ENCODE measurements at regions not wholly inside any gene's neighbourhood (a gene's known extent, or its start where the extent isn't known, plus 50 kb on each side); places are given as distances from the start of the nearest gene placed in this dataset.

DNA sequence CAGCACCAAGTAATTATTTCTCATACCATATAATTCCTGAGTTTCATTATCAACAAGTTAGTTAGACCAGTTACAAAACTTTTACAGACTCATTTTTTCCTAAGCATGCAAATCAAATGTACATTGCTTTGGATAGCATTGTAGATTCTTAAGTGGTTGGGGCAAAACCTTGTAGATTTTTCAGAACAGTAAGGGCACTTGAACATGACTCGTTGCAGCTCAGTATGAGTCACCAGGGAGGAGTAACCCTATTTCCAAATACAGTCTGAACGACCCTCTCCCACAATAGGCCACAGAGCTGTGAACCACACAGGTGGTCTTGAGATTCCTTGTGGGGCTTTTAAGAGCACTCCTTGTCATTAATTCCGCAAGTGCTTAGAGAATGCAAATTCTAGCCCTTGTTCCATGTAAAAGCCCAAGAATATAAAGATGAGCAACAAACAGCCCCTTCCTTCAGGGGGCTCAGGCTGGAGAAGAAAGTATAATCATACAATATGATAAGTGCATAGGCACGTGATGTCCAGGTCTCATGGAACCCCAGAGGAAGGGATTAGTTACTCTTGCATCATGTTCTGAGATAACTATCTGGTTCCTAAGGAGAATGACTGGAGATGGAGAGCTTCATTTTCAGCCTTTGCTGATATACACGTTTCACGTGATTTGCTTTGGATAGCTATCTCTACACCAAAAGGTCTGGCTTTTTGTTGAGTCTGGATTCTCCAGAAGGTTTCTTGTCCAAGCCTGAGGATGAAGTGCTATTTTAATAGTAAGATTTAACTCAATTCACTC lies 295.7 kb downstream of the KCNN2 start:
- intact Hi-C loops (cut with DNase I): no loop called here
- Histone ChIP-seq H3K4me1 (no peaks in the 10 kb centered on the region), H3K36me3 (no peaks in the 10 kb centered on the region), H3K27ac (no peak overlapping the region), H3K4me3 (no peak overlapping the region), H3K27me3 (no peaks in the 10 kb centered on the region), H3K9me3 (no peaks in the 10 kb centered on the region)
- TF ChIP-seq, protein P1, sequence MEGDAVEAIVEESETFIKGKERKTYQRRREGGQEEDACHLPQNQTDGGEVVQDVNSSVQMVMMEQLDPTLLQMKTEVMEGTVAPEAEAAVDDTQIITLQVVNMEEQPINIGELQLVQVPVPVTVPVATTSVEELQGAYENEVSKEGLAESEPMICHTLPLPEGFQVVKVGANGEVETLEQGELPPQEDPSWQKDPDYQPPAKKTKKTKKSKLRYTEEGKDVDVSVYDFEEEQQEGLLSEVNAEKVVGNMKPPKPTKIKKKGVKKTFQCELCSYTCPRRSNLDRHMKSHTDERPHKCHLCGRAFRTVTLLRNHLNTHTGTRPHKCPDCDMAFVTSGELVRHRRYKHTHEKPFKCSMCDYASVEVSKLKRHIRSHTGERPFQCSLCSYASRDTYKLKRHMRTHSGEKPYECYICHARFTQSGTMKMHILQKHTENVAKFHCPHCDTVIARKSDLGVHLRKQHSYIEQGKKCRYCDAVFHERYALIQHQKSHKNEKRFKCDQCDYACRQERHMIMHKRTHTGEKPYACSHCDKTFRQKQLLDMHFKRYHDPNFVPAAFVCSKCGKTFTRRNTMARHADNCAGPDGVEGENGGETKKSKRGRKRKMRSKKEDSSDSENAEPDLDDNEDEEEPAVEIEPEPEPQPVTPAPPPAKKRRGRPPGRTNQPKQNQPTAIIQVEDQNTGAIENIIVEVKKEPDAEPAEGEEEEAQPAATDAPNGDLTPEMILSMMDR (IDR thresholded peaks at IDR 0.05): no peak
- no peak for DNase-seq (ENCODE audit: low spot score in 2 of 2)

DNA sequence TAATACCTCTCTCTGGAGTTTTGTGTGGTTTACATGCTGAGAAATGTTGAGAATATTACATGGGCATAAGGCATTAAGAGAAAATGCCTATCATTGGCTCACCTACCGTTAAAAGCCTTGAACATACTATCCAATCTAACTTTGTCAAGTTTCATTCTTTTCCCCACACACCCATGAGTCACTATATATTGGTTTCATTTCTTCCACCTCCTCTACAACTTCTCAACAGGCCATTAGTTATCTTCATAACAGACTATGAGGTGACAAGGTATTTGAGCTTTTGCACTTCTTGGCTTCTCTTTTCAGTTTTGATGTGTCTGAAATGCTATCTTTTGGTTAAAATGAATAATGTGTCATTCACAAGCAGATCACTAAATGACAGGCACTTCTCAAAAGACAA lies 288.0 kb downstream of the KCNN2 start:
- no peaks in the 10 kb centered on the region for H3K27me3 ChIP-seq
- intact Hi-C loops (cut with DNase I): no loop called here
- no peak for DNase-seq (ENCODE audit: low spot score in 2 of 2)
- H3K4me1 ChIP-seq: no peaks in the 10 kb centered on the region
- H3K9me3 ChIP-seq: no peaks in the 10 kb centered on the region
- no peak overlapping the region for H3K4me3 ChIP-seq
- no peak overlapping the region for H3K27ac ChIP-seq
- no peaks in the 10 kb centered on the region for H3K36me3 ChIP-seq
- TF ChIP-seq, protein P1 (IDR thresholded peaks at IDR 0.05): no peak

DNA sequence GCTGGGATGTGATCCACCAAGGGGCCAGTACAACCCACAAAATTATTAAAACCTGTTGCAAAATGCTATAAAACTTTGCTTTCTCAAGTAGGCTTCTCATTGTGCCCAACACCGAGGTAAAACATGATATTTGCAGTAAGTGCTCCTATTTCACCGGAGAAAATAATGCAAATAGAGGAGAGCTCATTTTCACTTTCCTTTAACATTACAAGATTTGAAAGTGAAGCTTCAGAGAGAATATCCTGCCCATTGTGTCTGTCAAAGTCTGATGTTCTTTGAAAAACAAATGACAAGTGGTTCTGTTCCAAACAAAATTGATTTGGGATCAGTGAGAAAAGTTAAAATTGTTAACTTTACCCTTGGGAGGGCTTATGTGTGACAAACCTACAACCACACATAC lies 287.1 kb downstream of the KCNN2 start:
- Histone ChIP-seq H3K27ac (no peak overlapping the region), H3K36me3 (no peaks in the 10 kb centered on the region), H3K9me3 (no peaks in the 10 kb centered on the region), H3K4me1 (no peaks in the 10 kb centered on the region), H3K27me3 (no peaks in the 10 kb centered on the region), H3K4me3 (no peak overlapping the region)
- no peak for DNase-seq (ENCODE audit: low spot score in 2 of 2)
- intact Hi-C loops (cut with DNase I): no loop called here
- TF ChIP-seq, protein P1 (IDR thresholded peaks at IDR 0.05): no peak

DNA sequence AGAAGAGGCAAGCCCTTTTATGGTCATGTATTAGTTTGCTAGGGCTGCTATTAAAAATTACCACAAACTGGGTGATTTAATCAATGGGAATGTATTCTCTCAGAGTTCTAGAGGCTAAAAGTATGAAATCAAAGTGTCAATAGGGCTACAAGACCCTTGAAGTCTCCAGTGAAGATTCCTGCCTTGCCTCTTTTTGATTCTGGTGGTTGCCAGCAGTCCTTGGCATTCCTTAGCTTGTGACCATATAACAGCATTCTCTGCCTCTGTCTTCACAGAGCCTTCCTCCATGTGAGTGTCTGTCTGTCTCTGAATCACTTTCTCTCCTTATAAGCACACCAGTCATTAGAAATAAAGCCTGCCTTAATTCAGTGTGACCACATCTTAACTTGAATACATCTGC lies 282.7 kb downstream of the KCNN2 start:
- Histone ChIP-seq H3K27ac (no peak overlapping the region), H3K36me3 (no peaks in the 10 kb centered on the region), H3K9me3 (no peaks in the 10 kb centered on the region), H3K4me3 (no peak overlapping the region), H3K4me1 (no peaks in the 10 kb centered on the region), H3K27me3 (no peaks in the 10 kb centered on the region)
- no peak for DNase-seq (ENCODE audit: low spot score in 2 of 2)
- intact Hi-C loops (cut with DNase I): no loop called here
- TF ChIP-seq, protein P1 (IDR thresholded peaks at IDR 0.05): no peak

DNA sequence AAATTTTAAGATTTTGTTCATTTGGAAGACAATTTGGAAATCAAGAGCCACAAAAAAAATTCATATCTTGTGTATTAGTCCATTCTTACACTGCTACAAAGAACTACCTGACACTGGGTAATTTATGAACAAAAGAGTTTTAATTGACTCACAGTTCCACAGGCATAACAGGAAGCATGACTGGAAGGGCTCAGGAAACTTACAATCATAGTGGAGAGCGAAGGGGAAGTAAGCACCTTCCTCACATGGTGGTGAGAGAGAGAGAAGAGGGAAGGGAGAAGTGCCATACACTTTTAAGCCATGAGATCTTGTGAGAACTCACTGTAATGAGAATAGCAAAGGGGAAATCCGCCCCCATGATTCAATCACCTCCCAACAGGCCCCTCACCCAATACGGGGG lies 274.4 kb downstream of the KCNN2 start:
- H3K4me1 ChIP-seq: no peaks in the 10 kb centered on the region
- no peaks in the 10 kb centered on the region for H3K27me3 ChIP-seq
- TF ChIP-seq, protein P1 (IDR thresholded peaks at IDR 0.05): no peak
- H3K9me3 ChIP-seq: no peaks in the 10 kb centered on the region
- no peak for DNase-seq (ENCODE audit: low spot score in 2 of 2)
- no peak overlapping the region for H3K27ac ChIP-seq
- intact Hi-C loops (cut with DNase I): no loop called here
- H3K36me3 ChIP-seq: no peaks in the 10 kb centered on the region
- no peak overlapping the region for H3K4me3 ChIP-seq
